ENCODE measurements at regions not wholly inside any gene's neighbourhood (a gene's known extent, or its start where the extent isn't known, plus 50 kb on each side); places are given as distances from the start of the nearest gene placed in this dataset.
"Not testable (repeated sequence)": the region's sequence is repeated elsewhere in the genome, so short reads cannot be mapped to it uniquely, and the experiment has no call there.

DNA sequence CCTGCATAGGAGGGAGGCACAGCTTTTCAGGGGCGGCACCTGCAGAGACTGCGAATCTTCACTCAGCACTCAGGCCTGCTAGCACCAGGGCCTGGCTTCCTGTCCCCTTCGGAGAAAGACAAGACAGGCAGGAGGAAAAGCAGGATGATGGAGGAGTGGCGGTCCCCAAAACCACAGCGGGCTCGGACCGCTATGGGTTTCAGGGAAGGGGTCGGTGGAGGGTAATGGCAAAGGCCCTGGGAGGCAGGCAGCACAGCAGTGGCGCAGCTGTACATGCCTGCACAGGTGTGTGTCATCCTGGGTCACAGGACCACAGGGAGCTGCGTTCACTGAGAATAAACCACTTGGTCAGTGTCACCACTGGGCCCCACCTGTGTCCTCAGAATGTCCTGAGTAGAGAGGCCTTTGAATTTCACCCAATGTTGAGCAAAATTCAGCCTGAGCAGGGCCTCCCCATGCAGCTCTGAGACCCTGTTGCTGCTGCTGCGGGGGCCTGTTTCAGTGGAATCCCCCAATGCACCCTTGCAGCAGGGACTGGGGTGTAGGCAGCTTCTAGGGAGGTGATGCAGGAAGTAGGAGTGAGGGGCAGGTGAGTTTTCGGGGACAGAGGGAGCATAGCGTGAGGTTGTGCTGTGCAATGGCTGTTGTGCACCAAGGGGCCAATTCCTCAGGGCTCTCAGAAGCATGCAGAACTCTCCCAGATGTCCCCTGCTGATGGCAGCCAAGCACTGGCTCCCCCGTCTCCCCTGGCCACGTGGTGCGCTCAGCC lies 90.6 kb upstream of the PPP2R2D start:
- DNase-seq, result no peak

DNA sequence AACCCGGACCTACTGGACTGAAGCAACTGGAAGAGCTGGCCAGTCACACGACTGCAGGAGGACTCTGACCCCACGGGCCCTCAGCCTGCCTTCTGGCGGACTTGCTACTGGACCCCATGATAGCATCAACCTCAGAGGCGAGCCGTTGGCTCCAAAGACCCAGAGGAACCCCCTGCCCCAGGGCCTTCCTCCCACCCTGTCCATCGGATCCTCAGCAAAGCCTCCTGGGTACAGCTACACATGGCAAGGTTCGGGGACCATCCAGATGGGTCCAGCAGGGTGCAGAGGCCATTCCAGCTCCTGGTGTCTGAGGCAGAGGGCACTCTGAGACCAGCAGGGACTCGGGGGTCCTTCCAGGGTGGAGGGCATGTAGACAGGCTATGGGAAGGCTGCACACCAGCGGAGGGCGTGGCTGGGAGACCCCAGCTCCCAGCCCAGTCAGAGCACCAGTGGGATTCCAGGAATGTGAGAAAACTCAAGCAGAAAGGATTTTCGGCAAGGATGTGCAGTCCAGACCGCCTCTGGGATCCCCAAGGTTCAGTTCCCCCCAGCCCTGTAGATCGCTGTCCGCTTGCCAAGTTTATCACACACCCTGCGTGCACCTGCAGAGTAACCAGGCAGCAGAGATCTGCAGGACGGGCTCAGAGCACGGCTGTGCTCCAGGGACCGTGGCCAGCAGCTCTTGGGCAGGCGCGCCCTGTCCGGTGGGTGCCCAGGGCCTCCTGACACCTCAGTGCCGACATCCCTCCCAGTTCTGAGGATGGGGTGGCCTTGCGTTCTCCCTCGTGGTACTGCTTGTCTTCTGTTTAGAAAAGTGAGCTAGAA lies 89.8 kb upstream of the PPP2R2D start:
- DNase-seq, result no peak

DNA sequence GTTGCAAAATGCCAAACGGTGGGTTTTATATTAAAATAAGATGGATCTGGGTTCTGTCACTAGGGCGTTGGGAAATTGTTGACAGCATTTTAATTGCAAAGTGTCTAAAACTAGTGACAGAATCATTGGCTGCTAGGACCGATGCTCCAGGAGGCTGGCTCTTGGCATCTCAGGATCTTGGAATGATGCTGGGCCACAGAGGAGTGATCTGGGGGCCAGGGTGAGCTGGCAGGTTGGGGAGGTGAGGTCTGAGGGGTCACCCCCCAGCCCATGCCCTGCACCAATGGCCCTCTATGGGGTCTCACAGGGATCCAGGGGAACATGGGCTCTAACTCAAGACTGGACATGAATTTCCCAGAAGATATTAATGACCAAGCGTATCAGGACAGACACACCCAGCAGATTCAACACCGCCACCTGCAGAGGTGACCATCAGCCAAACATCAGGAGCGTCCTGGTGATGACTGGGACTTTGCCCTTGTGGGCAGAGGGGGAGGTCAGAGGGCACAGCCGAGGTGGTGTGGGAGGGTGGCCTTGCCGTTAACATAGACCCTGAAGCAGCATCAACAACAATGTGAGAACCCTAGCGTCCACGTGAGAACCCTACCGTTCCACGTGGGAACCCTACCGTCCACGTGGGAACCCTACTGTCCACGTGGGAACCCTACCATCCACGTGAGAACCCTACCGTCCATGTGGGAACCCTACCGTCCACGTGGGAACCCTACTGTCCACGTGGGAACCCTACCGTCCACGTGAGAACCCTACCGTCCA lies 89.0 kb upstream of the PPP2R2D start:
- DNase-seq, result no peak

DNA sequence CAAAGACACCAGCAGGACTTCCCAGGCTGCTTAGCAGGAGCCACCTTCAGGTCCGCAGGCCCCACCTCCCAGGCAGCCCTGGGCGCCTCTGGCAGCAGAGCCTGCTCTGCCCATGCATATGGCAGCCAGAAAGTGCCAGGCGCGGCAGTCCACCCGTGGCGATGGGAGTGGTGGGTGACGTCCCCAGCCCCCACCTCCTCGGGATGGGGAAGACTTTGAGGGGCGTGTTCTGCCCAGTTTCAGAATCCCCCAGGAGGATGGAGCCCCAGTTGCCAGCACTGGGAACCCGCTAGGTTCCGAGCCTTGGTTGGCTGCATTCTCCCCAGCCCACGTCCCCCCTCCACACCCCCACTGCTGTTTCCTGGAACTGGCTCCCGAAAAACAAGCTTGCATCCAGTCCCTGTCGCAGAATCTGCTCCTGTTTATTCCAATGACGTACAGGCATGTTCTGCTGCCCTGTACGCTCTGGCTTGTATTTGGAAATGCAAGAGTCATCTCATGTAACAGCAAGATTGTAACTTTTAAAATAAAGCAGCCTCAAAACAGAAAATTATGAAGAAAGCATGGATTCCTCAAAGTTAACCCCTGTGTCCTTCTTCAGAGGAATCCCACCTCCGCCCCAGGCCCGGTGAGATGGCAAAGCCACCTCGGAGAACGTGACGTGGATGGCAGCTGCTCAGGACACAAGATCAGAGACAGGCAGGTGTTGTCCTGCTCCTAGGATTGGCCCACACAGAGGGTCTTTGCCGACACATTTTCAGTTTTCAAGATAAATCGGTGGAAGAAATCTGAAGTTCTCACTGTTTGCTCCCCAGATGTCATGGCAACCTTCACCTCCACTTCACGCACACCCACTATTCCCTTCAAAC lies 87.8 kb upstream of the PPP2R2D start:
- DNase-seq, result no peak

DNA sequence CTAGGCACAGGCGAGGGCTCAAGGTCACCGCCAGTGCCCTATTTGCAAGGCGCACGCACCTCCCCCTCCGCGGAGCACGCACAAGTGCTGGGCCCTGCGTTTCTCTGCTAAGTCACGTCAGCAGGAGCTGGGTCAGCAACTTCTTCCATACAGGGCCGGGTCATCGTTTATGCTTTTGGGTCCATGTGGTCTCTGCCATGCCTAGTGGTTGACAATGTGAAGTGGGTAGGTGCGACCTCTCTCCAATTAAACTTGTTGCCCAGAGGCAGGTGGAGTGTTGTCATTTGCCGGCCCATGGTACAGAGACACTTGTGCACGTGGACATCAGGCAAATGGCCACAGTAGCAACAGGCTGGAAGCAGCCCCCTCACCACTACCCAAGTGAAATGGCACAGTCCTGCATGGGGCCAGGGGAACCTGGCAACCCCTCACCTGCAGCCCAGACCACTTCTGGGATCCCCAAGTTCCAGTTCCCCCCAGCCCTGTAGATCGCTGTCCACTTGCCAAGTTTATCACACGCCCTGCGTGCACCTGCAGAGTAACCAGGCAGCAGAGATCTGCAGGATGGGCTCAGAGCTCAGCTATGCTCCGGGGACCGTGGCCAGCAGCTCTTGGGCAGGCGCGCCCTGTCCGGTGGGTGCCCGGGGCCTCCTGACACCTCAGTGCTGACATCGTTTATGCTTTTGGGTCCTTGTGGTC lies 86.1 kb upstream of the PPP2R2D start:
- DNase-seq, result no peak

DNA sequence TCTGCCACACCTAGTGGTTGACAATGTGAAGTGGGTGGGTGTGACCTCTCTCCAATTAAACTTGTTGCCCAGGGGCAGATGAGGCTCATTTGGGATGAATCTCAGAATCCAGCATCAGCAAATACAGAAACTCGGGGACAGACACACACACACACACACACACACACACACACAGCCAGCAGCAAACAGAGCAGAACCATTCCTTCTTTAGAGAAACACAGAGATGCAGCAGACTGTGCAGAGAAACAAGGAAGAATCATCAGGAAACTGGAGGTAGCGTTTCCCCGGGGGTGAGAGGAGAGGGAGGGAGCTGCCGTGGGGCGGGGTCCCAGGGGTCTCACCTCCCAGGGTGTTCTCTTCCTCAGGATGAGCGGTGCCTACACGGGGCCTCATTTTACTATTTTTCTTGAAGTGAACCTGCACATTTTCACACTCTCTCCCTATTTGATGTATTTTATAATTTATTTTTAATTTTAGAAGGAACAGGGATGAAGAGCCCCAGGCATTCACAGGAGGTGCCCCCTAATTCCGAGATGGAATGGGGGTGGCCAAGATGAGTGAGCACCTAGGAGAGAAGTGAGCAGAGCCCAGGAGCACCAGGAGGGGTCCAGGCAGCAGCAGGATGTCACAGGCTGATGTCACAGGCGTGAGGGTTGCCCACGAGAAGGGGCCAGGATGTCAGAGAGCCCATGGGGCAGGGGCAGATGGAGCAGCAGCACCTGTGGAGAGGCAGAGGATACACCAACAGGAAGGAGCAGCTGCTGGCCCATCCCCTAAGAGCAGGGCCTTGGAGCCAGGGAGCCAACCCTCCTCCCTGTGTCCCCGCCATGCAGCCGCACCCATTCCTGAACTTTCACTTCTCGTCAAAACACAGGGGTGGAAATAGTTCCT lies 85.3 kb upstream of the PPP2R2D start:
- no peak for DNase-seq

DNA sequence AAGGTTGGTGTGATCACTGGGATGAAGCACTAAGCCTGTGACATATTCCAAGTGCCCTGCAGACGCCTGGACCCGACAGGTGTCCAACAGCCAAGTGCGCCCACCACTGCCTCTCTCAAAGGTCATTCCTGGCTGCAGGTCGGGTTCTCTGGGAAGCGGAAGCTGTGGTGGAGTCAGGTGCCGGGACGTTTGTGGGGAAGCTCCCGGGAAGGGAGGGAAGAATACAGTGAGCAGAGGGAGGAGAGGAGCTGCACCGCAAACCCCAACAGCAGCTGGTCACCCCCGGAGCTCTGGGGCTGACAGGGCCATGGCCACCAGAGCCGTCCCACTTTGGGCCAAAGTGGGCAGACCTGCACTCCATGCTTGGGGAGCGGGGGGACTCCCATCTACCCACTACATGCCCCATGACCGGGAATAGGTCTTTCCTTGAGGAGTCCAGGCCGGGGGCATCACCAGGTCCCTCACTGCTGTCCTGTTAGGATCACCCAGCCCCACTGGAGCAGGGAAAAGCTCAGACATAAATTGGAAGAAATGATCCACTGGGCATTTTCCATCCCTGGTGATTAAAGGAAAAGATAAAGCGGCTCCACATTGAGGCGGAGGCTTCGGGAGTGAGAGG lies 84.5 kb upstream of the PPP2R2D start:
- DNase-seq, result no peak

DNA sequence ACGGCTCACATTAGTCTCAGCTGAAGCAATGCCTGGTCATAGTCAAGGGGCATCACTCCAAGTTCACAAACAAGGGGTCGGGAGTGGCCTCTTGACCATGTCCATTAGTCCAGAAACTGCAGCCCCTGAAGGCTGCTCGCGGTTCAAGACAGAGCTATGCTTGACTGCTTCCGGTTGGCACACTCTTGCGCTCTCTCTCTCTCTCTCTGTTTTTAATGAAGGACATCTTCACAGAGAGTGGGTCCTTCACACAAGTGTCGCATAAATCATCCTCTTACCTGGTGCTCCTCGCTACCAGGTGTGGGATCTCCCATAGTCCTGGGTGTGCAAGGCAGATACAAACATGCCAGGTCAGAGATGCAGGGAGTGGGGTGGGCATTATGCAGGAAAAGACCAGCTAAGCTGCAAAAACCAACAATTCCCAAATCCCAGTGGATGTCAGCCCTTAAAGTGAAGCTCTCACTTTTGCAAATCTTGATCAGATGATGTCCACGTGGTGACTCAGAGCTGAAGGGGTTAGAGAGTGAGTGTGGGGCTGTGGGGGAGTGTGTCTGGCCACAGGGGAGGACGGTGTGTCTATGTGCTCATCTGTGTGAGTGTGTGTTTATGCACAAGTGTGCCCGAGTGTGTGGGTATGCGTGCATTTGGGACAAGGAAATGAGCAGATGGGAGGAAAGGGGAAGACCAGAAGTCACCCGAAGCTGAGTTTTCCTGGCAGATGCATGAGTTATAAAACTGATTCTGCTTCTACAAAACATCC lies 83.7 kb upstream of the PPP2R2D start:
- no peak for DNase-seq

DNA sequence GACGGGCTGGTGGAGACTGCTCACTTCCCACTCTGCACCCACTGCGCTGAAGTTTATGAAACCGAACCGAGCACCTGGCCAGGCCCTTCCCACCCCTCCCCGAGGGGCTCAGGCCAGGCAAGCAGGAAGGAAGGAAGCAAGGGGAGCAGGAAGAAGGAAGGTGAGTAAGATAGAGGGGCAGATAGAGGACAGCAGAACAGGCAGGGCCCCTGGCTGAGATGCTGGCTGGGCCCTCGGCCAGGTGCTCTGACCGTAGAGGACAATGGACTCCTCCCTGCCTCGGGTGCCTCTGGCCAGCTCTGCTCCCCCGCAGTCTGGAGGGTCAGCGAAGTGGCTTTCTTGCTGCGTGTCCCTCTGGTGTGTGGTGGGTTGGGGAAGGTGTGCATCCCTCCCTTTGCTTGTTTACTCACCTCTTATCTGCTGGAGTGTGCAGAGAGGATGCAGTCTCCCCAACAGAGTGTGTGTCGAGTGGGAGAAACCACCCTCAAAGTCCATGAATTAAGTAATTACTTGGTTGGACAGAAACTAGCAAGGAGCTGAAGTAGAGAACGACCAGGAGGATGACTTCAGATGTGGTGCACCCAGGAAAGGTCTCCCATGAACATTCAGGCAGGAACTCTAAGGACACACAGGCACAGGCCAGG lies 82.8 kb upstream of the PPP2R2D start:
- no peak for DNase-seq

DNA sequence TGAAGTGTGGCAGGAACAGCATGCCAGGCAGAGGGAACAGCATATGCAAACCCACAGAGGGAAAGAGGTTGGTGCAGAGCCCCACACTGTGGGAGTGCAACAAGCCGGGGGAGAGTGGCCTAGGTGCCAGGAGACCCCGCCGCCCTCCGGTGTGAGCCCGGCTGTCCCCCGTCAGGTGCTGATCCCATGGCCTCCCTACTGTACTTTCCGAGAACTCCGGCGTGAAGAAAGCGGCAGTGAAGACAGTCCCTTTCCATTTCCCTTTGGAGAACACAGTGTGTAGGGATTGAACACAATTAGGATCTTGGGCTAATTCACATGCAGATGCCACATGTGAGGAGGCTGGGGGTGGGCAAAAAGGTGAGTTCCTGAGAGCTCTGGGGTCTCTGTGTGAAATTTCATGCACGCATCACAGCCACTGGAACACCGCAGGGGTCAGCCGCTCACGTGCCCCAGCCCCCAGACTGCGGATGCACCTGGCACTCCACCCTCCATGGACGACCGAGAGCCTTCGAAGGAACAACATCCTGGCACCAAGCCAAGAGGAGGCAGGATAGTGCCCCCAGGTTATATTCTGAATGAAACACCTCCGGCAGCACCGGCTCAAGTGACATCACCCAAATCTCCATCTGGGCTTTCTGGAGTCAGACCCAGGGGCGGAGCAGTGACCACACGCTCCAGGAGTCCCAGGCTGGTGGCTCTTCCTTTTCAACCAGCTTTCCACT lies 82.1 kb upstream of the PPP2R2D start:
- DNase-seq, result no peak

DNA sequence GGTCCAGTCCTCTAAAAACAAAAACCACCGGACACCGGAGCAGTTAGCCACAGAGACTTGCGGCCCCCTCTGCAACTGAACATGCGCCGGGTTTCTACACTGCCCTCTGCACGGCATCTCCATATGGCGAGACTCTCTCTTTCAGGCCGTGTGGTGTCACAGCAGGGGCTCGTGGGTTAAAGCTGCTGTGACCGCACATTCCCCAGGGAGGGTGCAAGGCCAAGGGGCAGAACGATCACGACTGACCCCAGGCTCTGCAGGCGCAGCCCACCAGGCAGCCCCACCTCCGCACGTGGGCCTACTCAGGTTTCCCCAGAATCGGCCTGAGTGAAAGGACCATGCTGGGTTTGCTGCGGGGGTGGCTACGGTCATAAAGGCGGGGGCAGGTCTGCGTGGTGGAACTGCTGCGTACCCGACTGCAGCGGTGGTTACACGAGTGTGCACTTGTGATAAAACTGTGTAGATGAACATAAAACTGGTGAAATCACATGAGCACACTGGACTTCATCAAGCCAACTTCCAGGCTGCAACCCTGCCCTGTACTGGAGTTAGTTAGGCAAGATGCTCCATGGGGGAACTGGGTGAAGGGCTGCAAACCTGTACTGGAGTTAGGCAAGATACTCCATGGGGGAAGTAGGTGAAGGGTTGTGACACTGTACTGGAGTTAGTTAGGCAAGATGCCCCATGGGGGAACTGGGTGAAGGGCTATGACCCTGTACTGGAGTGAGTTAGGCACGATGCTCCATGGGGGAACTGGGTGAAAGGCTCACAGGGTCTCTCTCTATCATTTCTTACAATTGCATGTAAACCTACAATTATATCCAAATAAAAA lies 81.4 kb upstream of the PPP2R2D start:
- peak; percentile 25 for DNase-seq

DNA sequence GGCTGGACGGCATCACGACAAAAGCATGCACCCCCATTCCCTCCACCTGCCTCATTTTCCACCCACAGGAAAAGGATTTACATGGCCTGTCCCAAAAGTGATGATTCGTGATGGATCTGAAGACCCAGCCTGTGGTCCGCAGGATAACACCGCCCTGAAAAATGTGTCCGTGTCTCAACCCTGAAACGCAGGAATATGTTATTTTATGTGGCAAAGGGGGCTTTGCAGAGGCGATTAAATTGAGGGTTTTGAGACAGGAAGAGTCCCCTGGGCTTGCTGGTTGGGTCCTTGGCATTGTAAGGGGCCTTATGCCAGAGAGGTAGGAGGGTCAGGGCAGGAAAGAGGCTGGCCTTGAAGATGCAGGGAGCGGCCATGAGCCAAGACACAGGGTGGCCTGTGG lies 80.2 kb upstream of the PPP2R2D start:
- no peak for DNase-seq

DNA sequence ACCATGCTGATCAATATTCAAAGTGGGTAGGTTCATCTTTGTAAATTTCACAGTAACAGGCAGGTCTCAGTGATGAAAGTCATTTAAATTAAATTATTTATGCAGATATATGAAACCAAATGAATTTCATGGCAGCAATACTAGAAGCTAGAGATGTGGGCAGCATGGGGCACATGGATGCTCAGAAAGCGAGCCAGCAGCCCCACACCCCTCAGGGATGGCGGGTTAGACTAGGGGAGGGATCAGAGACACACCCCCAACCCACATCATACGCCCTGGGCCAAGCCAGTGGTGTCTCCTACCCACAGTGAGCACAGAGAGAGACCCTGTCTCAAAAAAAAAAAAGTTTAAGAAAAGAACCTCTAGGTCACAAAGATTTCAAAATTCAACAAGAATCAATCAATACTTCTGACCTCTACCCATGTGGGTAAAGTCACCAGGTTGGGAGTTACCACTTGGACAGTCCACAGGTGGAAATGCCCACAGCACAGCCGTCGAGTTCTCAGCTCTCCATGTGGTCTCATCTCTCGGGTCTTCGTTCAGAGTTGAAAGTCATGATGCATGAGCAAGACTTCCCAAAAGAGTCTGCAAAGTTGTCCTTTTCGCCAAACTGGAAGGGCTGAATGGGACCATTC lies 79.3 kb upstream of the PPP2R2D start:
- DNase-seq, result no peak

DNA sequence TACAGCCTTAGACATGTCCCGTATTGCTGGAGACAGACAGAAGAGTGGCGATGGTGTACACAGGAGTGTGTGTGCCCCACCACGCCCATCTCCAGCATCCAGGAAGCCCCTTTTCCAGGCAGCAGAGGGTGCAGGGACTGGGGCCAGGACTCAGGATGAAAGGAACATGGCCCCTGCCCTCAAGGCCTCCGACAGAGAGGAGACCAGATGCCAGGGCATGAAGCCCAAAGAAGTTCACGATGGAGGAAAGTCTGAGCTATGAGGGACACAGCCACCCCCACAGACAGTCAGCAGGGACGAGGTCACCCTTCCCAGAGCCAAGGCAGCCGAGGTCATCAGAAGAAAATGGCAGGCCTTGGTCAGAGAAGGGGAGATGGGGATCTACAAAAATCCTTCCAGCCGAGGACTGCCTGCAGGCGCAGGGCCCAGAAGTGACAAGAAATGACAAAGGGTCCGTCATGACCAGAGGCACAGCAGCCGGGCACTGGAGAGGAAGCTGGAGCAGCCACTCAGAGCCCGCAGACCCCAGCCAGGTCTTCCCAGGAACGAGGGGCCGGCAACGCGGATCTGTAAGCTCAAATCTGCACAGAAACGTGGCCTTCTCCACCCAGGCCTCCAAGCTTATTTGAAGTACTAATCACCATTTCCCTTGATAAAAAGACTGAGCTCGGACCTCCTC lies 78.7 kb upstream of the PPP2R2D start:
- no peak for DNase-seq

DNA sequence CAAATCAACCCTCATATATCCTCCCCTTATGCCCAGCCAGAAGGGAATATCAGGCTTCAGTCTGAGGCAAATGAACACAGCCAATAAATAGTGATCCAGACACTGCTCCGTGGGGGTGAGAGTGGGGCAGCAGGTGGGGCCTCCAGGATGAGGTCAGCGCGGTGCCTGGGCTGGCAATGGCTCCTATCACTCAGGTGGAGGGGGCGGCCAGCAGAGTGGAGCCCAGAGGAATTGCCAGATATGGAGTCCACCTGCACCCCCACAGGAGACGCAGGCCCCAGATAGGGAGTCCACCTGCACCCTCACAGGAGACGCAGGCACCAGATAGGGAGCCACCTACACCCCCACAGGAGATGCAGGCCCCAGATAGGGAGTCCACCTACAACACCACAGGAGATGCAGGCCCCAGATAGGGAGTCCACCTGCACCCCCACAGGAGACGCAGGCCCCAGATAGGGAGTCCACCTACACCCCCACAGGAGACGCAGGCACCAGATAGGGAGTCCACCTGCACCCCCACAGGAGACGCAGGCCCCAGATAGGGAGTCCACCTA lies 78.0 kb upstream of the PPP2R2D start:
- no peak for DNase-seq

DNA sequence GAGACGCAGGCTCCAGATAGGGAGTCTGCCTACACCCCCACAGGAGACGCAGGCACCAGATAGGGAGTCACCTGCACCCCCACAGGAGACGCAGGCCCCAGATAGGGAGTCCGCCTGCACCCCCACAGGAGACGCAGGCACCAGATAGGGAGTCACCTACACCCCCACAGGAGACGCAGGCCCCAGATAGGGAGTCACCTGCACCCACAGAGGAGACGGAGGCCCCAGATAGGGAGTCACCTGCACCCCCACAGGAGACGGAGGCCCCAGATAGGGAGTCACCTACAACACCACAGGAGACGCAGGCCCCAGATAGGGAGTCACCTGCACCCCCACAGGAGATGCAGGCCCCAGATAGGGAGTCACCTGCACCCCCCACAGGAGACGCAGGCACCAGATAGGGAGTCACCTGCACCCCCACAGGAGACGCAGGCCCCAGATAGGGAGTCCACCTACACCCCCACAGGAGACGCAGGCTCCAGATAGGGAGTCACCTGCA lies 77.2 kb upstream of the PPP2R2D start:
- not testable (repeated sequence) for DNase-seq

Data from eye (tissue), 1 donor.